ENCODE measurements at regions not wholly inside any gene's neighbourhood (a gene's known extent, or its start where the extent isn't known, plus 50 kb on each side); places are given as distances from the start of the nearest gene placed in this dataset.
A peak's percentile ranks its signal among the peaks of the same experiment; 100 is the strongest.

GRCh38 chr5:23319901-23320300 lies 187.5 kb upstream of the PRDM9 start:
- H3K27ac ChIP-seq, result no peak overlapping the region
- TF ChIP-seq ZFX (IDR thresholded peaks at IDR 0.05) (no peak), CTCF (conservative IDR thresholded peaks at IDR 0.05) (no peak)

- TF ChIP-seq ZFX (IDR thresholded peaks at IDR 0.05), result no peak
- no peak for TF ChIP-seq CTCF (conservative IDR thresholded peaks at IDR 0.05)
- no peak overlapping the region for H3K27ac ChIP-seq
These were observed 188.4 kb upstream of the PRDM9 start for GRCh38 chr5:23318960-23319359.

GRCh38 chr5:23318166-23318565 lies 189.2 kb upstream of the PRDM9 start:
- TF ChIP-seq ZFX (IDR thresholded peaks at IDR 0.05), result no peak
- H3K27ac ChIP-seq, result no peak overlapping the region

GRCh38 chr5:23316060-23316591 lies 191.3 kb upstream of the PRDM9 start:
- H3K27ac ChIP-seq, result no peak overlapping the region
- TF ChIP-seq CTCF (conservative IDR thresholded peaks at IDR 0.05) (no peak), ZFX (IDR thresholded peaks at IDR 0.05) (no peak)

GRCh38 chr5:23314827-23315226 lies 192.6 kb upstream of the PRDM9 start:
- TF ChIP-seq CTCF (conservative IDR thresholded peaks at IDR 0.05), result no peak
- no peak for TF ChIP-seq ZFX (IDR thresholded peaks at IDR 0.05)

GRCh38 chr5:23305055-23305454 lies 202.4 kb upstream of the PRDM9 start:
- H3K27ac ChIP-seq, result no peak overlapping the region
- TF ChIP-seq CTCF (conservative IDR thresholded peaks at IDR 0.05) (no peak), ZFX (IDR thresholded peaks at IDR 0.05) (no peak)

More at GRCh38 chr5:23314827-23315226, 192.6 kb upstream of the PRDM9 start:
- H3K27ac ChIP-seq, result no peak overlapping the region

- TF ChIP-seq ZFX (IDR thresholded peaks at IDR 0.05) (no peak), CTCF (conservative IDR thresholded peaks at IDR 0.05) (no peak)
- H3K27ac ChIP-seq, result no peak overlapping the region
These were observed 203.6 kb upstream of the PRDM9 start for GRCh38 chr5:23303836-23304235.

- TF ChIP-seq ZFX (IDR thresholded peaks at IDR 0.05) (no peak), CTCF (conservative IDR thresholded peaks at IDR 0.05) (peak; percentile 14; the same call in 1 of the 2 replicates)
- H3K27ac ChIP-seq, result no peak overlapping the region
These were observed 204.0 kb upstream of the PRDM9 start for GRCh38 chr5:23303435-23303834.
